GM19463 (cell line): ENCODE measurements at regions not wholly inside any gene's neighbourhood (a gene's known extent, or its start where the extent isn't known, plus 50 kb on each side); places are given as distances from the start of the nearest gene placed in this dataset.
"Not testable (repeated sequence)": the region's sequence is repeated elsewhere in the genome, so short reads cannot be mapped to it uniquely, and the experiment has no call there.

Experiments used
- ATAC-seq: cut with Tn5 transposase; IDR thresholded peaks from one replicate; pipeline ENCODE4 v1.9.1; 2021; ENCODE audit warnings: mild to moderate bottlenecking, moderate library complexity; ENCODE audit not compliant: unreplicated experiment

GRCh38 chr2:17148407-17149145 is 369.7 kb downstream of the RAD51AP2 start:
- ATAC-seq = no peak

GRCh38 chr2:17146358-17146757 is 371.9 kb downstream of the RAD51AP2 start:
- no peak for ATAC-seq

GRCh38 chr2:17136877-17137276 is 381.4 kb downstream of the RAD51AP2 start:
- ATAC-seq = no peak

GRCh38 chr2:17136231-17136630 is 382.0 kb downstream of the RAD51AP2 start:
- no peak for ATAC-seq

- ATAC-seq = no peak
These were observed 382.6 kb downstream of the RAD51AP2 start for GRCh38 chr2:17135619-17136018.

GRCh38 chr2:17133052-17133671 is 385.1 kb downstream of the RAD51AP2 start:
- ATAC-seq = no peak

- not testable (repeated sequence) for ATAC-seq
These were observed 387.6 kb downstream of the RAD51AP2 start for GRCh38 chr2:17130627-17131026.

- no peak for ATAC-seq
These were observed 392.1 kb downstream of the RAD51AP2 start for GRCh38 chr2:17125989-17126620.

- ATAC-seq = no peak
These were observed 393.5 kb downstream of the RAD51AP2 start for GRCh38 chr2:17124575-17125318.

- no peak for ATAC-seq
These were observed 395.2 kb downstream of the RAD51AP2 start for GRCh38 chr2:17122887-17123501.

GRCh38 chr2:17115466-17115865 is 402.8 kb downstream of the RAD51AP2 start:
- ATAC-seq = no peak

- no peak for ATAC-seq
These were observed 403.2 kb downstream of the RAD51AP2 start for GRCh38 chr2:17115042-17115441.

GRCh38 chr2:17107871-17108270 is 410.4 kb downstream of the RAD51AP2 start:
- no peak for ATAC-seq

- no peak for ATAC-seq
These were observed 411.1 kb downstream of the RAD51AP2 start for GRCh38 chr2:17107151-17107550.

- ATAC-seq = no peak
These were observed 411.8 kb downstream of the RAD51AP2 start for GRCh38 chr2:17106418-17106817.

- peak; percentile 50 for ATAC-seq
These were observed 413.8 kb downstream of the RAD51AP2 start for GRCh38 chr2:17104454-17104853.

GRCh38 chr2:17101596-17101995 is 416.6 kb downstream of the RAD51AP2 start:
- no peak for ATAC-seq

GRCh38 chr2:17101091-17101490 is 417.1 kb downstream of the RAD51AP2 start:
- no peak for ATAC-seq

- ATAC-seq = no peak
These were observed 422.9 kb downstream of the RAD51AP2 start for GRCh38 chr2:17095340-17095739.

GRCh38 chr2:17093712-17094111 is 424.5 kb downstream of the RAD51AP2 start:
- ATAC-seq = no peak

- no peak for ATAC-seq
These were observed 421.4 kb upstream of the CYRIA start for GRCh38 chr2:17086990-17087389.
